GM12878 (cell line): ENCODE measurements at regions not wholly inside any gene's neighbourhood (a gene's known extent, or its start where the extent isn't known, plus 50 kb on each side); places are given as distances from the start of the nearest gene placed in this dataset.

Experiments used
- ATAC-seq: fragments of 200-7000 bp; cut with Tn5 transposase; 3 replicates; pipeline ENCODE4 v1.9.1; 2020; ENCODE audit warnings: mild to moderate bottlenecking, moderate library complexity
- BruUV-seq: library from RNA; stranded (reverse); fragments of 400-500 nt; replicated peaks from 2 replicates; lab custom pipeline; 2021; lab: Mats Ljungman, UMichigan
- CTCF ChIA-PET: fragments of 300-600 bp; sonication (Branson Sonifier 250); formaldehyde crosslinking; extraction: SDS; loops from one replicate; lab custom pipeline; 2021; ENCODE audit warnings: inconsistent platforms; lab: Yijun Ruan, JAX
- POLR2A ChIA-PET: fragments of 350-600 bp; formaldehyde crosslinking; extraction: SDS; loops from one replicate; lab custom pipeline; 2021; ENCODE audit warnings: inconsistent platforms; lab: Charles Lee
- RAD21 ChIA-PET: fragments of 300-600 bp; sonication (Branson Sonifier 250); formaldehyde crosslinking; loops from one replicate; lab custom pipeline; 2023; ENCODE audit warnings: antibody characterized with exemption; ENCODE audit not compliant: unreplicated experiment; lab: Charles Lee
- SMC1A ChIA-PET: fragments of 300-600 bp; sonication (Branson Sonifier 250); formaldehyde crosslinking; loops from one replicate; lab custom pipeline; 2023; ENCODE audit not compliant: unreplicated experiment, uncharacterized antibody; lab: Charles Lee
- DNase-seq: peaks from one replicate; pipeline ENCODE4 v3.0.0-alpha.2; 2011; ENCODE audit warnings: low read depth, low spot score
- FAIRE-seq: peaks from 3 replicates; lab custom pipeline; 2011; peaks lifted over from hg19 to GRCh38; lab: Jason Lieb, UNC
- H2AFZ ChIP-seq: 2 replicates; pipeline ENCODE4 v1.6.0; 2011; ENCODE audit warnings: low read depth, low read length, control low read depth; ENCODE audit not compliant: control insufficient read depth
- H3K27ac ChIP-seq: 2 replicates; pipeline ENCODE4 v1.5.1; 2011; ENCODE audit warnings: control low read depth; ENCODE audit not compliant: control insufficient read depth, insufficient read depth
- H3K27me3 ChIP-seq, 2 experiments: replicated peaks in 1 of 2; 2 replicates each; pipeline versions ENCODE4 v1.6.0 to v1.6.1; 2011; ENCODE audit warnings: low read length in 1 of 2; ENCODE audit not compliant: control insufficient read depth in 2 of 2, insufficient read depth in 2 of 2
- H3K36me3 ChIP-seq, 2 experiments: 2 replicates each; pipeline ENCODE4 v1.5.1; 2011; ENCODE audit warnings: low read length in 1 of 2; ENCODE audit not compliant: control insufficient read depth in 2 of 2, insufficient read depth in 2 of 2
- H3K4me1 ChIP-seq: 2 replicates; pipeline ENCODE4 v1.6.1; 2011; ENCODE audit warnings: mild to moderate bottlenecking, low read length, moderate library complexity, mixed read lengths; ENCODE audit not compliant: control insufficient read depth, insufficient read depth
- H3K4me2 ChIP-seq: 2 replicates; pipeline ENCODE4 v1.6.0; 2011; ENCODE audit warnings: control low read depth; ENCODE audit not compliant: control insufficient read depth, insufficient read depth
- H3K4me3 ChIP-seq: fragments of 200-600 bp; sonication (generic); 2 replicates; pipeline ENCODE4 v1.5.1; 2016
- H3K79me2 ChIP-seq: 2 replicates; pipeline ENCODE4 v1.6.0; 2011; ENCODE audit warnings: low read length; ENCODE audit not compliant: control insufficient read depth, insufficient read depth
- H3K9ac ChIP-seq: 2 replicates; pipeline ENCODE4 v1.8.0; 2011; ENCODE audit warnings: low read length, control low read depth, mixed read lengths; ENCODE audit not compliant: control insufficient read depth, insufficient read depth
- H3K9me3 ChIP-seq: replicated peaks from 3 replicates; pipeline ENCODE4 v1.5.1; 2011; ENCODE audit warnings: mild to moderate bottlenecking, low read length; ENCODE audit not compliant: control insufficient read depth, insufficient read depth
- H4K20me1 ChIP-seq: 2 replicates; pipeline ENCODE4 v1.6.0; 2011; ENCODE audit not compliant: control insufficient read depth, insufficient read depth
- FOXM1 ChIP-seq: IDR thresholded peaks from 2 replicates; pipeline ENCODE4 v1.6.1; 2012; ENCODE audit warnings: low read depth, mild to moderate bottlenecking, inconsistent platforms, low read length, moderate library complexity
- MXI1 ChIP-seq: fragments of 150-350 bp; IDR thresholded peaks from 2 replicates; pipeline ENCODE4 v1.6.1; 2011; ENCODE audit warnings: low read depth, mild to moderate bottlenecking, inconsistent platforms, low read length, improper control_type of control experiment
- RBBP5 ChIP-seq: fragments of 200-600 bp; sonication (generic); conservative IDR thresholded peaks from 2 replicates; pipeline ENCODE4 v1.6.1; 2016
- SMARCA5 ChIP-seq: fragments of 450-650 bp; IDR thresholded peaks from 2 replicates; pipeline ENCODE4 v1.6.1; 2017; ENCODE audit warnings: mild to moderate bottlenecking
- STAT3 ChIP-seq: IDR thresholded peaks from 2 replicates; pipeline ENCODE4 v1.6.1; 2011; ENCODE audit warnings: low read depth, low read length, improper control_type of control experiment
- TARDBP ChIP-seq: IDR thresholded peaks from 2 replicates; pipeline ENCODE4 v1.6.1; 2016; ENCODE audit warnings: borderline replicate concordance
- WGBS: methylation state at CpG from one replicate; pipeline ENCODE4 v1.1.6; 2016; ENCODE audit warnings: low lambda C conversion rate; ENCODE audit not compliant: insufficient replicate concordance, insufficient coverage; ENCODE audit errors: missing lambda C conversion rate; 5-methylcytosine and 5-hydroxymethylcytosine counted together
- in situ Hi-C: fragments of 300-500 bp; cut with MboI; formaldehyde crosslinking; loops from 9 replicates; pipeline ENCODE4 v1.14.3; 2018; ENCODE audit warnings: mixed read lengths
- intact Hi-C: fragments of 100-400 bp; cut with micrococcal nuclease; formaldehyde crosslinking; loops from one replicate; pipeline ENCODE4 v1.14.2; 2022; ENCODE audit not compliant: unreplicated experiment
- TF ChIP-seq, protein P1 (sequence below): fragments of 150-350 bp; IDR thresholded peaks from 2 replicates; pipeline ENCODE4 v1.6.1; 2014; ENCODE audit warnings: mild to moderate bottlenecking, low read depth, low read length
- TF ChIP-seq, protein P2 (sequence below): IDR thresholded peaks from 2 replicates; pipeline ENCODE4 v1.6.1; 2011; ENCODE audit warnings: low read depth, mild to moderate bottlenecking, low read length, moderate library complexity, borderline replicate concordance; ENCODE audit errors: extremely low read depth
- TF ChIP-seq, protein P3 (sequence below): fragments of 450-650 bp; IDR thresholded peaks from 2 replicates; pipeline ENCODE4 v1.6.1; 2018; ENCODE audit warnings: borderline replicate concordance, mild to moderate bottlenecking; ENCODE audit not compliant: partially characterized antibody
- TF ChIP-seq, protein P4 (sequence below): fragments of 450-650 bp; IDR thresholded peaks from 2 replicates; pipeline ENCODE4 v1.6.1; 2016; ENCODE audit warnings: mild to moderate bottlenecking

DNA sequence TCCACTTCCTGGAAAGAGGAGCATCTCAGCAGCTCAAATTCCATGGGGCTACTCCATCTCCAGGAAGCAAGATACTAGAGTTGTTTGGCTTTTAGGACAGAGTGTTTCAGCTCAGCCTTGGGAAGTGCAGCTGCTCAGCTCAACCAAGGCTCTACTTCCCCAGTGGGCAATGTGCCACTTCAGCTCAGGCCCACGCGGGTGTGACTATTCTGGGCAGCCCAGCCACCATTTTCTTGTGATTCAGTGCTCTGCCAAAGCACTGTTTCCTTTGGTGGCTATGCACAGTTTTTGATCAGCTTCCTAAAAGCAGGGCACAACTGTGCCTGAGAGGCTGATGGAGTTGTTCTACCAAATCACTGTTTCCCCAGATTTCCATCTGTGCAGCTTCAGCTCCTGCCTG is 1104.9 kb upstream of the TMPRSS15 start:
- no TSS peak for BruUV-seq
- ChIA-PET RAD21 (interaction anchor here (0.9 to 1.6 kb wide), 5 partner anchors 12 to 530 kb away, joined by 3 to 4 read pairs (median 3); no protein-coding TSS in a partner anchor), POLR2A (interaction anchor here (1.5 kb wide), 1 partner anchor 44 kb away, joined by 3 read pairs; no protein-coding TSS in a partner anchor), SMC1A (interaction anchor here (0.9 to 2.1 kb wide), 8 partner anchors 9 to 99 kb away, joined by 4 to 8 read pairs (median 4); no protein-coding TSS in a partner anchor), CTCF (interaction anchor here (0.6 to 1.5 kb wide), 7 partner anchors 10 to 535 kb away, joined by 3 to 5 read pairs (median 3); no protein-coding TSS in a partner anchor)
- H2AFZ ChIP-seq = no peak overlapping the region
- FAIRE-seq (no peak), DNase-seq (no peak), ATAC-seq (no peak; the same call in 2 of the 3 replicates)
- TF ChIP-seq, protein P1, sequence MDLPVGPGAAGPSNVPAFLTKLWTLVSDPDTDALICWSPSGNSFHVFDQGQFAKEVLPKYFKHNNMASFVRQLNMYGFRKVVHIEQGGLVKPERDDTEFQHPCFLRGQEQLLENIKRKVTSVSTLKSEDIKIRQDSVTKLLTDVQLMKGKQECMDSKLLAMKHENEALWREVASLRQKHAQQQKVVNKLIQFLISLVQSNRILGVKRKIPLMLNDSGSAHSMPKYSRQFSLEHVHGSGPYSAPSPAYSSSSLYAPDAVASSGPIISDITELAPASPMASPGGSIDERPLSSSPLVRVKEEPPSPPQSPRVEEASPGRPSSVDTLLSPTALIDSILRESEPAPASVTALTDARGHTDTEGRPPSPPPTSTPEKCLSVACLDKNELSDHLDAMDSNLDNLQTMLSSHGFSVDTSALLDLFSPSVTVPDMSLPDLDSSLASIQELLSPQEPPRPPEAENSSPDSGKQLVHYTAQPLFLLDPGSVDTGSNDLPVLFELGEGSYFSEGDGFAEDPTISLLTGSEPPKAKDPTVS = no peak
- TF ChIP-seq, protein P2, sequence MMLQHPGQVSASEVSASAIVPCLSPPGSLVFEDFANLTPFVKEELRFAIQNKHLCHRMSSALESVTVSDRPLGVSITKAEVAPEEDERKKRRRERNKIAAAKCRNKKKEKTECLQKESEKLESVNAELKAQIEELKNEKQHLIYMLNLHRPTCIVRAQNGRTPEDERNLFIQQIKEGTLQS = no peak
- no peak for TF ChIP-seq RBBP5
- no peak for TF ChIP-seq FOXM1
- no peak for TF ChIP-seq SMARCA5
- TF ChIP-seq MXI1 = no peak
- TF ChIP-seq TARDBP = no peak
- TF ChIP-seq, protein P3, sequence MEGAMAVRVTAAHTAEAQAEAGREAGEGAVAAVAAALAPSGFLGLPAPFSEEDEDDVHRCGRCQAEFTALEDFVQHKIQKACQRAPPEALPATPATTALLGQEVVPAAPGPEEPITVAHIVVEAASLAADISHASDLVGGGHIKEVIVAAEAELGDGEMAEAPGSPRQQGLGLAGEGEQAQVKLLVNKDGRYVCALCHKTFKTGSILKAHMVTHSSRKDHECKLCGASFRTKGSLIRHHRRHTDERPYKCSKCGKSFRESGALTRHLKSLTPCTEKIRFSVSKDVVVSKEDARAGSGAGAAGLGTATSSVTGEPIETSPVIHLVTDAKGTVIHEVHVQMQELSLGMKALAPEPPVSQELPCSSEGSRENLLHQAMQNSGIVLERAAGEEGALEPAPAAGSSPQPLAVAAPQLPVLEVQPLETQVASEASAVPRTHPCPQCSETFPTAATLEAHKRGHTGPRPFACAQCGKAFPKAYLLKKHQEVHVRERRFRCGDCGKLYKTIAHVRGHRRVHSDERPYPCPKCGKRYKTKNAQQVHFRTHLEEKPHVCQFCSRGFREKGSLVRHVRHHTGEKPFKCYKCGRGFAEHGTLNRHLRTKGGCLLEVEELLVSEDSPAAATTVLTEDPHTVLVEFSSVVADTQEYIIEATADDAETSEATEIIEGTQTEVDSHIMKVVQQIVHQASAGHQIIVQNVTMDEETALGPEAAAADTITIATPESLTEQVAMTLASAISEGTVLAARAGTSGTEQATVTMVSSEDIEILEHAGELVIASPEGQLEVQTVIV = no peak
- no peak for TF ChIP-seq STAT3
- TF ChIP-seq, protein P4, sequence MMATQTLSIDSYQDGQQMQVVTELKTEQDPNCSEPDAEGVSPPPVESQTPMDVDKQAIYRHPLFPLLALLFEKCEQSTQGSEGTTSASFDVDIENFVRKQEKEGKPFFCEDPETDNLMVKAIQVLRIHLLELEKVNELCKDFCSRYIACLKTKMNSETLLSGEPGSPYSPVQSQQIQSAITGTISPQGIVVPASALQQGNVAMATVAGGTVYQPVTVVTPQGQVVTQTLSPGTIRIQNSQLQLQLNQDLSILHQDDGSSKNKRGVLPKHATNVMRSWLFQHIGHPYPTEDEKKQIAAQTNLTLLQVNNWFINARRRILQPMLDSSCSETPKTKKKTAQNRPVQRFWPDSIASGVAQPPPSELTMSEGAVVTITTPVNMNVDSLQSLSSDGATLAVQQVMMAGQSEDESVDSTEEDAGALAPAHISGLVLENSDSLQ = no peak
- H3K4me3 ChIP-seq = no peak overlapping the region
- no peaks in the 10 kb centered on the region for H3K27me3 ChIP-seq
- no peaks in the 10 kb centered on the region for H3K4me1 ChIP-seq
- no peaks in the 10 kb centered on the region; the same call in 2 of the 3 replicates for H3K9me3 ChIP-seq
- H3K36me3 ChIP-seq = no peaks in the 10 kb centered on the region
- in situ Hi-C loops = no loop called here
- H3K27ac ChIP-seq = no peak overlapping the region
- 71% methylated on average over 2 of the region's 2 CpGs for WGBS
- intact Hi-C loops = no loop called here
- no peaks in the 10 kb centered on the region for H3K79me2 ChIP-seq
- no peak overlapping the region for H3K4me2 ChIP-seq
- no peaks in the 10 kb centered on the region for H4K20me1 ChIP-seq
- H3K9ac ChIP-seq = no peak overlapping the region
